ENCODE measurements at regions not wholly inside any gene's neighbourhood (a gene's known extent, or its start where the extent isn't known, plus 50 kb on each side); places are given as distances from the start of the nearest gene placed in this dataset.

GRCh38 chr20:7057611-7058010, 290.1 kb downstream of the BMP2 start:
- no peak for TF ChIP-seq CTCF (conservative IDR thresholded peaks at IDR 0.05)
- no peak for TF ChIP-seq ZFX (IDR thresholded peaks at IDR 0.05)
